ENCODE measurements at regions not wholly inside any gene's neighbourhood (a gene's known extent, or its start where the extent isn't known, plus 50 kb on each side); places are given as distances from the start of the nearest gene placed in this dataset.
A peak's percentile ranks its signal among the peaks of the same experiment; 100 is the strongest.

GRCh38 chr10:8726779-8727084 lies 672.2 kb downstream of the GATA3 start:
- TF ChIP-seq, protein P1, sequence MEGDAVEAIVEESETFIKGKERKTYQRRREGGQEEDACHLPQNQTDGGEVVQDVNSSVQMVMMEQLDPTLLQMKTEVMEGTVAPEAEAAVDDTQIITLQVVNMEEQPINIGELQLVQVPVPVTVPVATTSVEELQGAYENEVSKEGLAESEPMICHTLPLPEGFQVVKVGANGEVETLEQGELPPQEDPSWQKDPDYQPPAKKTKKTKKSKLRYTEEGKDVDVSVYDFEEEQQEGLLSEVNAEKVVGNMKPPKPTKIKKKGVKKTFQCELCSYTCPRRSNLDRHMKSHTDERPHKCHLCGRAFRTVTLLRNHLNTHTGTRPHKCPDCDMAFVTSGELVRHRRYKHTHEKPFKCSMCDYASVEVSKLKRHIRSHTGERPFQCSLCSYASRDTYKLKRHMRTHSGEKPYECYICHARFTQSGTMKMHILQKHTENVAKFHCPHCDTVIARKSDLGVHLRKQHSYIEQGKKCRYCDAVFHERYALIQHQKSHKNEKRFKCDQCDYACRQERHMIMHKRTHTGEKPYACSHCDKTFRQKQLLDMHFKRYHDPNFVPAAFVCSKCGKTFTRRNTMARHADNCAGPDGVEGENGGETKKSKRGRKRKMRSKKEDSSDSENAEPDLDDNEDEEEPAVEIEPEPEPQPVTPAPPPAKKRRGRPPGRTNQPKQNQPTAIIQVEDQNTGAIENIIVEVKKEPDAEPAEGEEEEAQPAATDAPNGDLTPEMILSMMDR (IDR thresholded peaks at IDR 0.05; ENCODE audit: low read depth, low read length) = no peak
- no peak overlapping the region for H3K4me3 ChIP-seq (ENCODE audit: low read depth, low read length)
- no peaks in the 10 kb centered on the region for H3K27me3 ChIP-seq
- peaks cover 3% of the 10 kb centered on the region; the same call in 1 of the 2 replicates for H3K9me3 ChIP-seq
- no peak for DNase-seq
- no peaks in the 10 kb centered on the region; the same call in 1 of the 2 replicates for H3K4me1 ChIP-seq
- no peaks in the 10 kb centered on the region for H3K36me3 ChIP-seq

DNA sequence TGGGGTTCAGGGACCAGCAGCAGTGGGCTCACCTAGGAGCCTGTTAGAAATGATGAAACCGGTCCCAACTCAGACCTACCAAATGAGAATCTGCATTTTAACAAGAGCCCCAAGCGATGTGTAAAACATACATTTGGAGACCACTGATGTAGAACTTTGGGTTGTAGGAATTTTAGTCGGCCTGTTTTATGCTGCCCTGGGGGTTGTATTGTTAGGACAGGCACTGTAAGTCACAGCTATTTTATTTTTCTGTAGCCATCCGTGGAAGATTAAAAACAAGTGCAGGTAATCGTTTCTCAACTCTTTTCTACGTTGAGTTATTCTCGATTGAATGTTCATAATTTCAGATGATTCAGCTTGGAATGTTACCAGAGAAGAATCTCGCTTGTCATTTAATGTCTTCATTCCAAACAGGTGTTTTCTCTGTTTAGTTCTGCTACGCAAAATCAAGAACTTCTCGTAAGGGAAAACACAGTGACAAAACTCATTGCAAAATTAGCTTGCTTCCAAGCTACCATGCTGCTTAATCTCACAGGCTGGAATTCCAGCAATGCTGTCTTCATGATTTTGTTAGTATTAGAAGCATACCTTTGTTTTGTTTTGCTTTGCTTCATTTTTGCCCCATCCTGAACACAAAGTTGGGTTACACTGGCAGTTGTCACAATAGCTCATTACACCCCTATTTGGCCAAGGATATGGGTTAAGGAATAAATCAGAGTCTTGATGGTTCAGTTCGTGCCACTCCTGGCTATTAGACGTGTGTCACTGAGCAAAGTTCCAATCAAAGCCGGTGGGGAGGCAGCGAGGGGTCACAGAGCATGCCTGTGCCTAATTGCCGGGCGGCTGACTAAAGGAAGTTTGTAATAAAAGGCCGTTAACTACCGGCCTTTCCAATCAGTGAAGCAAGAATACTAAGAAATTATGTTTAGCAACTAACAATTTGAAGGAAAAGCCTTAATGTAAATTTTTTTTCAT lies 676.9 kb downstream of the GATA3 start:
- DNase-seq = no peak
- TF ChIP-seq, protein P1 (IDR thresholded peaks at IDR 0.05; ENCODE audit: low read depth, low read length) = no peak
- Histone ChIP-seq H3K4me1 (no peaks in the 10 kb centered on the region; the same call in 1 of the 2 replicates), H3K9me3 (no peaks in the 10 kb centered on the region), H3K27me3 (no peaks in the 10 kb centered on the region), H3K36me3 (no peaks in the 10 kb centered on the region), H3K4me3 (ENCODE audit: low read depth, low read length) (no peak overlapping the region)

- Histone ChIP-seq H3K36me3 (no peaks in the 10 kb centered on the region), H3K4me1 (peaks cover 8% of the 10 kb centered on the region; the same call in 1 of the 2 replicates), H3K4me3 (ENCODE audit: low read depth, low read length) (no peak overlapping the region), H3K27me3 (no peaks in the 10 kb centered on the region), H3K9me3 (no peaks in the 10 kb centered on the region)
- TF ChIP-seq, protein P1 (IDR thresholded peaks at IDR 0.05; ENCODE audit: low read depth, low read length) = no peak
- peak; percentile 77 for DNase-seq
Measured at GRCh38 chr10:8738987-8739386, 684.5 kb downstream of the GATA3 start.

- DNase-seq = no peak
- Histone ChIP-seq H3K27me3 (no peaks in the 10 kb centered on the region), H3K4me3 (ENCODE audit: low read depth, low read length) (no peak overlapping the region), H3K36me3 (no peaks in the 10 kb centered on the region), H3K4me1 (no peaks in the 10 kb centered on the region), H3K9me3 (no peaks in the 10 kb centered on the region)
- TF ChIP-seq, protein P1 (IDR thresholded peaks at IDR 0.05; ENCODE audit: low read depth, low read length) = no peak
Measured at GRCh38 chr10:8752146-8752843, 697.8 kb downstream of the GATA3 start.

DNA sequence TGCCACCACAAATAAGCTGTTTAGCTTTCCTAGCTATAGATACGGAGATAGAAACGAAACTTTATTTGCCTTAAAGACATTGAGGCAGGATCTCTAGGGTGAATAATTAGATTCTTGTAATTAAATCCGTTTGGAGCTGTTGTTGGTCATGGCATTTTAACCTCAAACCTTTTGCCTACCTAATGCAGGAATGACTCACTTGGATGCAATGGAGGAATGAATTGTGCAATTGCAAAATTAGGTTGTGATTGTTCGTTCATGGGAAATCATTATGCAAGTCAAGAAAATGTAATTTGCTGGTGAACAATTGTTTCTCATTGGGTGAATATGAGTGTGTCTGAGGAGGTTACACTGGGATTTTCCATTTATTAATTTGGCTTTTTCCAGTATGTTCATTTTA lies 703.5 kb downstream of the GATA3 start:
- Histone ChIP-seq H3K4me3 (ENCODE audit: low read depth, low read length) (no peak overlapping the region), H3K36me3 (no peaks in the 10 kb centered on the region), H3K4me1 (no peaks in the 10 kb centered on the region; the same call in 1 of the 2 replicates), H3K9me3 (no peaks in the 10 kb centered on the region), H3K27me3 (no peaks in the 10 kb centered on the region)
- TF ChIP-seq, protein P1 (IDR thresholded peaks at IDR 0.05; ENCODE audit: low read depth, low read length) = no peak
- no peak for DNase-seq
